OCI-LY1 (cell line): ENCODE measurements at regions not wholly inside any gene's neighbourhood (a gene's known extent, or its start where the extent isn't known, plus 50 kb on each side); places are given as distances from the start of the nearest gene placed in this dataset.

Experiments used
- H2AFZ ChIP-seq: fragments of 200-600 bp; sonication (generic), shearing (Covaris generic); 2 replicates; pipeline ENCODE4 v1.6.0; 2014; ENCODE audit warnings: antibody characterized with exemption, mild to moderate bottlenecking, low read length
- H3F3A ChIP-seq: fragments of 200-600 bp; sonication (generic), shearing (Covaris generic); 2 replicates; pipeline ENCODE4 v1.6.0; 2014; ENCODE audit warnings: mild to moderate bottlenecking, antibody characterized with exemption, low read length, moderate library complexity; ENCODE audit not compliant: insufficient read depth
- H3K27ac ChIP-seq: fragments of 200-600 bp; sonication (generic); 2 replicates; pipeline ENCODE4 v1.5.1; 2014; ENCODE audit warnings: low read length, mixed run types, mild to moderate bottlenecking, low read depth; ENCODE audit not compliant: poor library complexity, severe bottlenecking
- H3K27me3 ChIP-seq: fragments of 200-600 bp; sonication (generic); 2 replicates; pipeline ENCODE4 v1.6.0; 2014; ENCODE audit warnings: antibody characterized with exemption, mild to moderate bottlenecking, low read length, moderate library complexity; ENCODE audit not compliant: insufficient read depth
- H3K36me3 ChIP-seq: fragments of 200-600 bp; sonication (generic); 2 replicates; pipeline ENCODE4 v1.6.1; 2014; ENCODE audit warnings: mild to moderate bottlenecking, antibody characterized with exemption, low read length, moderate library complexity, mixed read lengths; ENCODE audit not compliant: insufficient read depth
- H3K4me1 ChIP-seq: fragments of 200-600 bp; sonication (generic); 2 replicates; pipeline ENCODE4 v1.5.1; 2014; ENCODE audit warnings: mild to moderate bottlenecking, low read length, moderate library complexity; ENCODE audit not compliant: insufficient read depth, severe bottlenecking
- H3K4me2 ChIP-seq: fragments of 200-600 bp; sonication (generic), shearing (Covaris generic); 2 replicates; pipeline ENCODE4 v1.6.1; 2014; ENCODE audit warnings: low read length
- H3K4me3 ChIP-seq: fragments of 200-600 bp; sonication (generic); 2 replicates; pipeline ENCODE4 v1.5.1; 2014; ENCODE audit warnings: low read length, low read depth, mild to moderate bottlenecking, mixed read lengths; ENCODE audit not compliant: poor library complexity, severe bottlenecking
- H3K79me2 ChIP-seq: fragments of 200-600 bp; shearing (Covaris generic); 2 replicates; pipeline ENCODE4 v1.6.1; 2016; ENCODE audit warnings: mixed run types, low read length, mixed read lengths; ENCODE audit not compliant: insufficient read depth
- H3K9ac ChIP-seq: fragments of 200-600 bp; sonication (generic), shearing (Covaris generic); 2 replicates; pipeline ENCODE4 v1.6.1; 2014; ENCODE audit warnings: mild to moderate bottlenecking, low read length, mixed read lengths
- H3K9me2 ChIP-seq: fragments of 200-600 bp; sonication (generic), shearing (Covaris generic); 2 replicates; pipeline ENCODE4 v1.6.1; 2014; ENCODE audit warnings: low read depth, mild to moderate bottlenecking, low read length, mixed read lengths
- H3K9me3 ChIP-seq: fragments of 200-600 bp; shearing (Covaris generic); 2 replicates; pipeline ENCODE4 v1.6.1; 2014; ENCODE audit warnings: low read length, mixed read lengths
- H4K20me1 ChIP-seq: fragments of 200-600 bp; sonication (generic), shearing (Covaris generic); 2 replicates; pipeline ENCODE4 v1.6.0; 2016; ENCODE audit warnings: mild to moderate bottlenecking, low read length; ENCODE audit not compliant: insufficient read depth
- CTCF ChIP-seq: fragments of 200-600 bp; sonication (generic), shearing (Covaris generic); IDR thresholded peaks from 2 replicates; pipeline ENCODE4 v1.5.1; 2017; ENCODE audit warnings: mild to moderate bottlenecking, antibody characterized with exemption, low read length, moderate library complexity, mixed read lengths
- EZH2 ChIP-seq: fragments of 200-600 bp; sonication (generic), shearing (Covaris generic); IDR thresholded peaks from 2 replicates; pipeline ENCODE4 v1.8.0; 2017; ENCODE audit warnings: borderline replicate concordance, mixed run types, mild to moderate bottlenecking, antibody characterized with exemption, low read length, moderate library complexity, mixed read lengths

- Histone ChIP-seq H3K36me3 (no peaks in the 10 kb centered on the region), H3K79me2 (no peaks in the 10 kb centered on the region), H3K4me2 (no peak overlapping the region), H4K20me1 (no peaks in the 10 kb centered on the region), H3F3A (no peaks in the 10 kb centered on the region), H3K4me1 (no peaks in the 10 kb centered on the region), H3K27ac (no peak overlapping the region), H3K27me3 (no peaks in the 10 kb centered on the region), H3K9me2 (no peaks in the 10 kb centered on the region), H3K9ac (no peak overlapping the region), H2AFZ (no peak overlapping the region), H3K9me3 (no peaks in the 10 kb centered on the region), H3K4me3 (no peak overlapping the region)
- no peak for TF ChIP-seq EZH2
Observed at GRCh38 chr21:24840287-24840686, 767.0 kb downstream of the MRPL39 start.

- TF ChIP-seq EZH2 (no peak), CTCF (no peak)
- Histone ChIP-seq H3K4me2 (no peak overlapping the region), H3K79me2 (no peaks in the 10 kb centered on the region), H3K27ac (no peak overlapping the region), H3K9me3 (no peaks in the 10 kb centered on the region), H3K9ac (no peak overlapping the region), H3K4me3 (no peak overlapping the region), H3F3A (no peaks in the 10 kb centered on the region), H2AFZ (no peak overlapping the region), H3K4me1 (no peaks in the 10 kb centered on the region), H3K9me2 (no peaks in the 10 kb centered on the region), H4K20me1 (no peaks in the 10 kb centered on the region), H3K27me3 (no peaks in the 10 kb centered on the region), H3K36me3 (no peaks in the 10 kb centered on the region)
Observed at GRCh38 chr21:24832961-24833360, 774.3 kb downstream of the MRPL39 start.

GRCh38 chr21:24829397-24829796 is 777.9 kb downstream of the MRPL39 start:
- no peak overlapping the region for H3K27ac ChIP-seq
- H4K20me1 ChIP-seq: no peaks in the 10 kb centered on the region
- H3K9me3 ChIP-seq: no peaks in the 10 kb centered on the region
- H3K9ac ChIP-seq: no peak overlapping the region
- no peak overlapping the region for H3K4me3 ChIP-seq
- no peaks in the 10 kb centered on the region for H3K27me3 ChIP-seq
- H2AFZ ChIP-seq: no peak overlapping the region
- TF ChIP-seq EZH2 (no peak), CTCF (no peak)
- no peaks in the 10 kb centered on the region for H3F3A ChIP-seq
- no peaks in the 10 kb centered on the region for H3K36me3 ChIP-seq
- H3K79me2 ChIP-seq: no peaks in the 10 kb centered on the region
- no peaks in the 10 kb centered on the region for H3K9me2 ChIP-seq
- H3K4me2 ChIP-seq: no peak overlapping the region
- H3K4me1 ChIP-seq: no peaks in the 10 kb centered on the region

GRCh38 chr21:24826822-24827221 is 780.5 kb downstream of the MRPL39 start:
- TF ChIP-seq EZH2: no peak
- TF ChIP-seq CTCF: no peak
- H3K4me2 ChIP-seq: no peak overlapping the region

More at GRCh38 chr21:24826822-24827221, 780.5 kb downstream of the MRPL39 start:
- Histone ChIP-seq H3K9me3 (no peaks in the 10 kb centered on the region), H2AFZ (no peak overlapping the region), H3K79me2 (no peaks in the 10 kb centered on the region), H3K27me3 (no peaks in the 10 kb centered on the region), H3K36me3 (no peaks in the 10 kb centered on the region), H3F3A (no peaks in the 10 kb centered on the region), H3K4me1 (no peaks in the 10 kb centered on the region), H4K20me1 (no peaks in the 10 kb centered on the region), H3K9ac (no peak overlapping the region), H3K27ac (no peak overlapping the region), H3K9me2 (no peaks in the 10 kb centered on the region), H3K4me3 (no peak overlapping the region)
